ENCODE measurements at regions not wholly inside any gene's neighbourhood (a gene's known extent, or its start where the extent isn't known, plus 50 kb on each side); places are given as distances from the start of the nearest gene placed in this dataset.
"Not testable (repeated sequence)": the region's sequence is repeated elsewhere in the genome, so short reads cannot be mapped to it uniquely, and the experiment has no call there.

- TF ChIP-seq CTCF (IDR thresholded peaks at IDR 0.05; ENCODE audit: poor library complexity); EZH2 (IDR thresholded peaks at IDR 0.05; ENCODE audit: borderline replicate concordance): not testable (repeated sequence)
These were observed 177.8 kb downstream of the FOXB1 start for GRCh38 chr15:60181957-60182356.

All from hepatocyte (in vitro differentiated cells).